ENCODE measurements at regions not wholly inside any gene's neighbourhood (a gene's known extent, or its start where the extent isn't known, plus 50 kb on each side); places are given as distances from the start of the nearest gene placed in this dataset.
A peak's percentile ranks its signal among the peaks of the same experiment; 100 is the strongest.

DNA sequence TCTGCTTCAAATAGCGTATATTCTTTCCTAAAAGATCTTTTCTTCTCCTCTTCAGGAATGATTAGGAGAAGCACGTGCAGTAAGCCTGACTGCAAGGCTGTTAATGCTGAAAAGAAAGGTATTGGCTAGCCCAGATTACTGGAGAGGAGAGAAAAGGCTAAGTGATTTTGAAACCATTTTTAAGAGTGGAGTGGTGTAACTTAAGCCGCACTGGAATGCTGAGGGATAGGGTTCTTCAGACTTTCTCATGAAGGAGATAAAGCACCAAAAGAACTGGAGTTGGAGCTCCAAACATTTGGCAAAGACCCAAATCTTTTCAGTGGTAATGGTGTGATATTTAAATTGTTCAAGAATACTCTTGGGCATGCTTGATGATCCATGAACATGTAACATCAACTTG is 388.3 kb downstream of the COG6 start:
- no peaks in the 10 kb centered on the region for H3K36me3 Mint-ChIP-seq (ENCODE audit: low read depth)
- H2AFZ ChIP-seq = peak overlapping the region; percentile 39; the same call in 1 of the 2 replicates
- no peaks in the 10 kb centered on the region for H3K27me3 ChIP-seq (ENCODE audit: insufficient read depth)
- H3K79me2 ChIP-seq (replicated peaks; ENCODE audit: insufficient read depth) = no peaks in the 10 kb centered on the region
- peaks cover 3% of the 10 kb centered on the region; the same call in 1 of the 3 replicates for H3K9me3 Mint-ChIP-seq
- ATAC-seq = no peak
- no peak overlapping the region for H3K4me2 ChIP-seq
- no peak overlapping the region for H3K27ac ChIP-seq (ENCODE audit: low read depth)
- H3K36me3 ChIP-seq (ENCODE audit: insufficient read depth) = no peaks in the 10 kb centered on the region
- H3K4me1 Mint-ChIP-seq = no peaks in the 10 kb centered on the region
- no peak for TF ChIP-seq EZH2 (IDR thresholded peaks at IDR 0.05; ENCODE audit: low read depth, unreplicated experiment)
- TF ChIP-seq CREB1 (CRISPR knock-in tag; IDR thresholded peaks at IDR 0.05; ENCODE audit: low read depth) = no peak
- no peak for TF ChIP-seq ZNF331 (CRISPR knock-in tag; IDR thresholded peaks at IDR 0.05; ENCODE audit: low read depth)
- TF ChIP-seq, protein P1, sequence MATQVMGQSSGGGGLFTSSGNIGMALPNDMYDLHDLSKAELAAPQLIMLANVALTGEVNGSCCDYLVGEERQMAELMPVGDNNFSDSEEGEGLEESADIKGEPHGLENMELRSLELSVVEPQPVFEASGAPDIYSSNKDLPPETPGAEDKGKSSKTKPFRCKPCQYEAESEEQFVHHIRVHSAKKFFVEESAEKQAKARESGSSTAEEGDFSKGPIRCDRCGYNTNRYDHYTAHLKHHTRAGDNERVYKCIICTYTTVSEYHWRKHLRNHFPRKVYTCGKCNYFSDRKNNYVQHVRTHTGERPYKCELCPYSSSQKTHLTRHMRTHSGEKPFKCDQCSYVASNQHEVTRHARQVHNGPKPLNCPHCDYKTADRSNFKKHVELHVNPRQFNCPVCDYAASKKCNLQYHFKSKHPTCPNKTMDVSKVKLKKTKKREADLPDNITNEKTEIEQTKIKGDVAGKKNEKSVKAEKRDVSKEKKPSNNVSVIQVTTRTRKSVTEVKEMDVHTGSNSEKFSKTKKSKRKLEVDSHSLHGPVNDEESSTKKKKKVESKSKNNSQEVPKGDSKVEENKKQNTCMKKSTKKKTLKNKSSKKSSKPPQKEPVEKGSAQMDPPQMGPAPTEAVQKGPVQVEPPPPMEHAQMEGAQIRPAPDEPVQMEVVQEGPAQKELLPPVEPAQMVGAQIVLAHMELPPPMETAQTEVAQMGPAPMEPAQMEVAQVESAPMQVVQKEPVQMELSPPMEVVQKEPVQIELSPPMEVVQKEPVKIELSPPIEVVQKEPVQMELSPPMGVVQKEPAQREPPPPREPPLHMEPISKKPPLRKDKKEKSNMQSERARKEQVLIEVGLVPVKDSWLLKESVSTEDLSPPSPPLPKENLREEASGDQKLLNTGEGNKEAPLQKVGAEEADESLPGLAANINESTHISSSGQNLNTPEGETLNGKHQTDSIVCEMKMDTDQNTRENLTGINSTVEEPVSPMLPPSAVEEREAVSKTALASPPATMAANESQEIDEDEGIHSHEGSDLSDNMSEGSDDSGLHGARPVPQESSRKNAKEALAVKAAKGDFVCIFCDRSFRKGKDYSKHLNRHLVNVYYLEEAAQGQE (IDR thresholded peaks at IDR 0.05; ENCODE audit: unreplicated experiment) = no peak
- TF ChIP-seq, protein P2, sequence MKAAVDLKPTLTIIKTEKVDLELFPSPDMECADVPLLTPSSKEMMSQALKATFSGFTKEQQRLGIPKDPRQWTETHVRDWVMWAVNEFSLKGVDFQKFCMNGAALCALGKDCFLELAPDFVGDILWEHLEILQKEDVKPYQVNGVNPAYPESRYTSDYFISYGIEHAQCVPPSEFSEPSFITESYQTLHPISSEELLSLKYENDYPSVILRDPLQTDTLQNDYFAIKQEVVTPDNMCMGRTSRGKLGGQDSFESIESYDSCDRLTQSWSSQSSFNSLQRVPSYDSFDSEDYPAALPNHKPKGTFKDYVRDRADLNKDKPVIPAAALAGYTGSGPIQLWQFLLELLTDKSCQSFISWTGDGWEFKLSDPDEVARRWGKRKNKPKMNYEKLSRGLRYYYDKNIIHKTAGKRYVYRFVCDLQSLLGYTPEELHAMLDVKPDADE (IDR thresholded peaks at IDR 0.05) = no peak
- TF ChIP-seq STAT1 (IDR thresholded peaks at IDR 0.05; ENCODE audit: unreplicated experiment) = no peak
- TF ChIP-seq, protein P3, sequence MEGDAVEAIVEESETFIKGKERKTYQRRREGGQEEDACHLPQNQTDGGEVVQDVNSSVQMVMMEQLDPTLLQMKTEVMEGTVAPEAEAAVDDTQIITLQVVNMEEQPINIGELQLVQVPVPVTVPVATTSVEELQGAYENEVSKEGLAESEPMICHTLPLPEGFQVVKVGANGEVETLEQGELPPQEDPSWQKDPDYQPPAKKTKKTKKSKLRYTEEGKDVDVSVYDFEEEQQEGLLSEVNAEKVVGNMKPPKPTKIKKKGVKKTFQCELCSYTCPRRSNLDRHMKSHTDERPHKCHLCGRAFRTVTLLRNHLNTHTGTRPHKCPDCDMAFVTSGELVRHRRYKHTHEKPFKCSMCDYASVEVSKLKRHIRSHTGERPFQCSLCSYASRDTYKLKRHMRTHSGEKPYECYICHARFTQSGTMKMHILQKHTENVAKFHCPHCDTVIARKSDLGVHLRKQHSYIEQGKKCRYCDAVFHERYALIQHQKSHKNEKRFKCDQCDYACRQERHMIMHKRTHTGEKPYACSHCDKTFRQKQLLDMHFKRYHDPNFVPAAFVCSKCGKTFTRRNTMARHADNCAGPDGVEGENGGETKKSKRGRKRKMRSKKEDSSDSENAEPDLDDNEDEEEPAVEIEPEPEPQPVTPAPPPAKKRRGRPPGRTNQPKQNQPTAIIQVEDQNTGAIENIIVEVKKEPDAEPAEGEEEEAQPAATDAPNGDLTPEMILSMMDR (conservative IDR thresholded peaks at IDR 0.05; ENCODE audit: low read depth in 2 of 2) = no peak
- TF ChIP-seq, protein P4, sequence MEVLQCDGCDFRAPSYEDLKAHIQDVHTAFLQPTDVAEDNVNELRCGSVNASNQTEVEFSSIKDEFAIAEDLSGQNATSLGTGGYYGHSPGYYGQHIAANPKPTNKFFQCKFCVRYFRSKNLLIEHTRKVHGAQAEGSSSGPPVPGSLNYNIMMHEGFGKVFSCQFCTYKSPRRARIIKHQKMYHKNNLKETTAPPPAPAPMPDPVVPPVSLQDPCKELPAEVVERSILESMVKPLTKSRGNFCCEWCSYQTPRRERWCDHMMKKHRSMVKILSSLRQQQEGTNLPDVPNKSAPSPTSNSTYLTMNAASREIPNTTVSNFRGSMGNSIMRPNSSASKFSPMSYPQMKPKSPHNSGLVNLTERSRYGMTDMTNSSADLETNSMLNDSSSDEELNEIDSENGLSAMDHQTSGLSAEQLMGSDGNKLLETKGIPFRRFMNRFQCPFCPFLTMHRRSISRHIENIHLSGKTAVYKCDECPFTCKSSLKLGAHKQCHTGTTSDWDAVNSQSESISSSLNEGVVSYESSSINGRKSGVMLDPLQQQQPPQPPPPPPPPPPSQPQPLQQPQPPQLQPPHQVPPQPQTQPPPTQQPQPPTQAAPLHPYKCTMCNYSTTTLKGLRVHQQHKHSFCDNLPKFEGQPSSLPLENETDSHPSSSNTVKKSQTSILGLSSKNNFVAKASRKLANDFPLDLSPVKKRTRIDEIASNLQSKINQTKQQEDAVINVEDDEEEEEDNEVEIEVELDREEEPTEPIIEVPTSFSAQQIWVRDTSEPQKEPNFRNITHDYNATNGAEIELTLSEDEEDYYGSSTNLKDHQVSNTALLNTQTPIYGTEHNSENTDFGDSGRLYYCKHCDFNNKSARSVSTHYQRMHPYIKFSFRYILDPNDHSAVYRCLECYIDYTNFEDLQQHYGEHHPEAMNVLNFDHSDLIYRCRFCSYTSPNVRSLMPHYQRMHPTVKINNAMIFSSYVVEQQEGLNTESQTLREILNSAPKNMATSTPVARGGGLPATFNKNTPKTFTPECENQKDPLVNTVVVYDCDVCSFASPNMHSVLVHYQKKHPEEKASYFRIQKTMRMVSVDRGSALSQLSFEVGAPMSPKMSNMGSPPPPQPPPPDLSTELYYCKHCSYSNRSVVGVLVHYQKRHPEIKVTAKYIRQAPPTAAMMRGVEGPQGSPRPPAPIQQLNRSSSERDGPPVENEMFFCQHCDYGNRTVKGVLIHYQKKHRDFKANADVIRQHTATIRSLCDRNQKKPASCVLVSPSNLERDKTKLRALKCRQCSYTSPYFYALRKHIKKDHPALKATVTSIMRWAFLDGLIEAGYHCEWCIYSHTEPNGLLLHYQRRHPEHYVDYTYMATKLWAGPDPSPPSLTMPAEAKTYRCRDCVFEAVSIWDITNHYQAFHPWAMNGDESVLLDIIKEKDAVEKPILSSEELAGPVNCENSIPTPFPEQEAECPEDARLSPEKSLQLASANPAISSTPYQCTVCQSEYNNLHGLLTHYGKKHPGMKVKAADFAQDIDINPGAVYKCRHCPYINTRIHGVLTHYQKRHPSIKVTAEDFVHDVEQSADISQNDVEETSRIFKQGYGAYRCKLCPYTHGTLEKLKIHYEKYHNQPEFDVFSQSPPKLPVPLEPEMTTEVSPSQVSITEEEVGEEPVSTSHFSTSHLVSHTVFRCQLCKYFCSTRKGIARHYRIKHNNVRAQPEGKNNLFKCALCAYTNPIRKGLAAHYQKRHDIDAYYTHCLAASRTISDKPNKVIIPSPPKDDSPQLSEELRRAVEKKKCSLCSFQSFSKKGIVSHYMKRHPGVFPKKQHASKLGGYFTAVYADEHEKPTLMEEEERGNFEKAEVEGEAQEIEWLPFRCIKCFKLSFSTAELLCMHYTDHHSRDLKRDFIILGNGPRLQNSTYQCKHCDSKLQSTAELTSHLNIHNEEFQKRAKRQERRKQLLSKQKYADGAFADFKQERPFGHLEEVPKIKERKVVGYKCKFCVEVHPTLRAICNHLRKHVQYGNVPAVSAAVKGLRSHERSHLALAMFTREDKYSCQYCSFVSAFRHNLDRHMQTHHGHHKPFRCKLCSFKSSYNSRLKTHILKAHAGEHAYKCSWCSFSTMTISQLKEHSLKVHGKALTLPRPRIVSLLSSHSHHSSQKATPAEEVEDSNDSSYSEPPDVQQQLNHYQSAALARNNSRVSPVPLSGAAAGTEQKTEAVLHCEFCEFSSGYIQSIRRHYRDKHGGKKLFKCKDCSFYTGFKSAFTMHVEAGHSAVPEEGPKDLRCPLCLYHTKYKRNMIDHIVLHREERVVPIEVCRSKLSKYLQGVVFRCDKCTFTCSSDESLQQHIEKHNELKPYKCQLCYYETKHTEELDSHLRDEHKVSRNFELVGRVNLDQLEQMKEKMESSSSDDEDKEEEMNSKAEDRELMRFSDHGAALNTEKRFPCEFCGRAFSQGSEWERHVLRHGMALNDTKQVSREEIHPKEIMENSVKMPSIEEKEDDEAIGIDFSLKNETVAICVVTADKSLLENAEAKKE (CRISPR knock-in tag; IDR thresholded peaks at IDR 0.05) = no peak
- no peak for TF ChIP-seq ZNF114 (CRISPR knock-in tag; IDR thresholded peaks at IDR 0.05)
- no peak for TF ChIP-seq JUNB (IDR thresholded peaks at IDR 0.05; ENCODE audit: unreplicated experiment)
- no peak for TF ChIP-seq EZH2phosphoT487 (IDR thresholded peaks at IDR 0.05; ENCODE audit: unreplicated experiment)
- no peak for TF ChIP-seq NANOG (IDR thresholded peaks at IDR 0.05; ENCODE audit: borderline replicate concordance)
- TF ChIP-seq POLR2AphosphoS5 (IDR thresholded peaks at IDR 0.05; ENCODE audit: low read depth) = no peak
- no peak for DNase-seq (ENCODE audit: low spot score)
- no peaks in the 10 kb centered on the region; the same call in none of the 2 replicates for H3K9me2 ChIP-seq (ENCODE audit: insufficient read depth)
- no peaks in the 10 kb centered on the region for H4K20me1 ChIP-seq (replicated peaks; ENCODE audit: insufficient read depth)
- no peak overlapping the region for H3K27ac Mint-ChIP-seq
- no peak overlapping the region for H3K4me3 Mint-ChIP-seq
- no peak overlapping the region for H3K4me3 ChIP-seq
- no peaks in the 10 kb centered on the region for H3K4me1 ChIP-seq (ENCODE audit: insufficient read depth)
- H3K27me3 Mint-ChIP-seq (ENCODE audit: insufficient read depth, low read depth, poor library complexity) = peaks cover 4% of the 10 kb centered on the region
- H3F3A ChIP-seq (replicated peaks; ENCODE audit: low read depth) = no peaks in the 10 kb centered on the region

Data from GM23338 (cell line).